Umbilical cord (tissue), 1 donor: ENCODE measurements at regions not wholly inside any gene's neighbourhood (a gene's known extent, or its start where the extent isn't known, plus 50 kb on each side); places are given as distances from the start of the nearest gene placed in this dataset.
A peak's percentile ranks its signal among the peaks of the same experiment; 100 is the strongest.

ENCODE experiments used
- DNase-seq: peaks from one replicate; pipeline ENCODE4 v3.0.0-alpha.2; 2015; ENCODE audit warnings: low spot score

- no peak for DNase-seq
Observed at GRCh38 chr1:209443975-209444651, 139.4 kb upstream of the CAMK1G start.

GRCh38 chr1:209444961-209445360 lies 138.6 kb upstream of the CAMK1G start:
- DNase-seq = no peak

DNA sequence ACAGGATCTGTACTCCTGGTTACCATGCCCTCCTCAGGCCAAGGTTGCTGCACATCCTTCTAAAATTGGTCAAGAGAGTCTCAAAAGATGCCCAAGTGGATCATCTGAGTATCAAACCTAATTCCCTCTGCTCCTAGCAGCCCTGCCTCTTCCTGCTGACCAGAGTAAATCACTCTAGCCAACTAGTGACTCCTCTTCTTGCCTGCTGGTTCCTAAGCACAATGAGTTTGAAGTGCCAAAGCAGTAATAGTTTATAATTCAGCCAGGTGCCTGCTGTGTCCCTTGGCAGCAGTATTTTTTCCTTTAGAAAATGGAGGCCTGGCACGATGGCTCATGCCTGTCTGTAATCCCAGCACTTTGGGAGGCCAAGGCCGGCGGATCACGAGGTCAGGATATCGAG lies 137.9 kb upstream of the CAMK1G start:
- DNase-seq = no peak

- DNase-seq = no peak
Observed at GRCh38 chr1:209446356-209446755, 137.2 kb upstream of the CAMK1G start.

- DNase-seq = no peak
Observed at GRCh38 chr1:209454340-209454994, 129.0 kb upstream of the CAMK1G start.

DNA sequence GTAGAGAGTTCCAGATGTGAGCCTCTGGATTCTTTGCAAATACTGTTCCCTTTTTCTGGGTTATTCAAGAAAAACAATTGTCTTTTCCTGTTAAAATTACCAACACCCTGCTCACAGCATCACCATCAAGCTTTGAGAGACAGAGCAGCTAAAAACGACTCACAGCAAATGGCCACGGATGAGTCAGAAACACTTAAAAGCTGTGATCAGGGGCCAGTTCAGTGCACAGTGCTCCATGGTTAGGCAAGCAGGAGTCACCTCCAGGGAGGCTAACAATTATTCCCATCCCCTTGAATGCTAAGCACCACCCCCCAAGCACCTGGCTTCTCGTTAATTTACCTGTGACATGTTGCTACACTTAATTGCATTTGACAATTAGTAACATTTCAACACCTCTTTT lies 128.4 kb upstream of the CAMK1G start:
- DNase-seq = no peak

- DNase-seq = no peak
Observed at GRCh38 chr1:209455661-209456358, 127.7 kb upstream of the CAMK1G start.

- no peak for DNase-seq
Observed at GRCh38 chr1:209456878-209457277, 126.6 kb upstream of the CAMK1G start.

GRCh38 chr1:209457401-209458125 lies 126.0 kb upstream of the CAMK1G start:
- no peak for DNase-seq

- DNase-seq = no peak
Observed at GRCh38 chr1:209458921-209459320, 124.6 kb upstream of the CAMK1G start.

GRCh38 chr1:209461168-209461567 lies 122.3 kb upstream of the CAMK1G start:
- DNase-seq = no peak

DNA sequence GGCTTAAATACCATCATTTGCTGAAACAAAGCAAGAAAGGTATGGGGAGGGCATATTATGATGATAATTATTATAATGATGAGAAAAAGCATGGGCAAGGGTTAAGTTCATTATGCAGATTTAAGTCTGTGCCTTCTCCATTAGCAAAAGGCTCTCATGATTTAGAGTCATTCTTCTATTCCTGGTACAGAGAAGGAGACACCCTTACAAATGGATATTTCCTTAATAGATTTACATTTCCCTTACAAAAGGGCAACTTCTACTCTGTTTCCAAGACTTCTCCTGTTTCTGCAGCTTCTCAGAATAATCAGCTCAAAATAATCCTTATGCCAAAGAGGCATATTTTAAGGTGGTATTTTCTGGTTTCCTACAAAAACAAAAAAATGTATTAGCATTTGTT lies 121.1 kb upstream of the CAMK1G start:
- no peak for DNase-seq

DNA sequence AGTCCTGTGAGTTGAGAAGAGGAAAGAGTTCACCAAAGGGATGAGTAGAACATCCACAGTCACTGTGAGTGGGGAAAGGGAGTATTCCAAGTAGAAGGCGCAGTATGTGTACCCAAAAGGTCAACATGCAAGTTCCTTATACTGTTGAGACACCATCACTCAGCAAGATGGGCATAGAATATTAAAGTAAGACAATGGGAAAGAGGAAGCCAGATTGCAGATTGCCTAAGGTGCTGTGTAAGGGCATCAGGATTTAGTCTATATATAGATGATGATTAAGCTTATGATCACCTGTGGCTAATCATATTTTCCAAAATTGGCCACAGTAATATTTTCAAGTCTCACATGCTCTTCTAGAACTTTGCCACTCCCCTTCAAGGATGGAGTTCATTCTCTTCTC lies 120.1 kb upstream of the CAMK1G start:
- no peak for DNase-seq

DNA sequence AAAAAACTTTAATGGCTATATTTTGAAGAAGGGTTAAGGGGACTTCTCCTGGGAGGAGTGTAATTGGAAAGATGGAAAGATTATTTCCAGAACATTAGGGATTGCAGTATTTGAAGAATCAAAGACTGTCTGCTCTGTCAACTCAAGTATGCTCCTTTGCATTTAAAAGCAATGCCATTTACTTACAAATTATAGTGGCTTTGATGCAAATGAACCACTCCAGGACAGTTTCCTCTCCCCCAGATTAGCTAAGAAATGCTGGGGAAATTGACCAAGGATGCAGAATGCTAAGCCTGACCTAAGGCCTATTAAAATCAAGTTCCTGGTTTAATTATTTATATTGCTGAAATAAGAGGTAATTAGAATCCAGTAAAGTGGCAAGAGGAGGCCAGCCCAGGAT lies 110.5 kb upstream of the CAMK1G start:
- no peak for DNase-seq

GRCh38 chr1:209480345-209480744 lies 103.2 kb upstream of the CAMK1G start:
- DNase-seq = no peak

DNA sequence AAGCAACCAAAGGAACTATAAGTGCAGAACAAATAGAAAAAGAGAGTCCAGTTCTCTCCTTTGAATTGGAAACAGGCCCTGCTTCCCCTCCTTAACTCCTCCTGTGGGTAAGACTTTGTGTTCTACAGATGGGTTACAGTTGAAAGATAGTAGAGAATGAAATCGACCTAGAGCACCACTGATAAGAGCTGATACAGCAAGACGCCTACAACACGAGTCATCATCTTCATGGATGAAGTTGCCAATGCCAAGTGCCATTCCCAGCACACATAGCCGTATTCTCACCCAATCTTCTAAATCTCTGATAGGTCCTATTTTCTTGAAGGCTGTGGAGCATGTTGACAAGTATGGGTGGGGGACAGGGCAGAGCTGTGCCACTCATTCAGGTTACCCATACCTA lies 99.8 kb upstream of the CAMK1G start:
- no peak for DNase-seq

DNA sequence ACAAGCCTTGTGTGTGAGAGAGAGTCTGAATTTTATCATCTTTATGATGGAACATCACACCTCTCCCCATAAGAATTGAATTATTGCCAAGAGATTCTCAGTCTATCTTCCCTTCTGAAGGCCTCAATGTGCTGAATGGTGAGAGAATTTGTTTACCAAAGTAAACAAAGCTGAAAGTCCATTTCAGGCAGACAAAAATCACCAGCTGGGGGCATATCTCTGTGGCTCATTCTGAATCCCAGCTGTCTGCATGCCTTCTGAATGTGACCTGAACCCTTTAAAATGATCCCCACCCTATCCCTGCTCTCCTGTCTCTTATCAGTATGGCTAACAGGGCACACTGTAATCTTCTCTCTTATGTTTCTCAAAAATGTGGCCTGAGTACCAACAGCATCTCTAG lies 99.1 kb upstream of the CAMK1G start:
- peak; percentile 15 for DNase-seq

- DNase-seq = peak; percentile 92
Observed at GRCh38 chr1:209485167-209485566, 98.3 kb upstream of the CAMK1G start.

DNA sequence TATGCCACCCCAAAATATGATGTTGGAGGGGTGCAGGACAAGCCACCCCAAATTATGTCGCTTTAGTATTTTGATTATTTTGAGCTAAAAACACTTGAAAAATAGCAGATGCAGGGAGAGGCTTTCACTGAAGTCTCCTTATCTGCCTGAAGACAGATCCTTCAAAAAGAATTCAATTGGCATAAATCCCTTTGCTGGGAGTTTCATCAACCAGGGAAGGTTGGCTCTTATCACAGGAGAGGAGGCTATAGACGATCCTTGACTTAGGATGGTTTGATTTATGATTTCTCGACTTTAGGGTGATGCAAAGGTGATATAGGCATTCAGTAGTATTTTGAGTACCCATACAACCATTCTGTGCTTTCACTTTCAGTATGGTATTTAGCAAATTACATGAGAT lies 97.8 kb upstream of the CAMK1G start:
- peak; percentile 80 for DNase-seq

DNA sequence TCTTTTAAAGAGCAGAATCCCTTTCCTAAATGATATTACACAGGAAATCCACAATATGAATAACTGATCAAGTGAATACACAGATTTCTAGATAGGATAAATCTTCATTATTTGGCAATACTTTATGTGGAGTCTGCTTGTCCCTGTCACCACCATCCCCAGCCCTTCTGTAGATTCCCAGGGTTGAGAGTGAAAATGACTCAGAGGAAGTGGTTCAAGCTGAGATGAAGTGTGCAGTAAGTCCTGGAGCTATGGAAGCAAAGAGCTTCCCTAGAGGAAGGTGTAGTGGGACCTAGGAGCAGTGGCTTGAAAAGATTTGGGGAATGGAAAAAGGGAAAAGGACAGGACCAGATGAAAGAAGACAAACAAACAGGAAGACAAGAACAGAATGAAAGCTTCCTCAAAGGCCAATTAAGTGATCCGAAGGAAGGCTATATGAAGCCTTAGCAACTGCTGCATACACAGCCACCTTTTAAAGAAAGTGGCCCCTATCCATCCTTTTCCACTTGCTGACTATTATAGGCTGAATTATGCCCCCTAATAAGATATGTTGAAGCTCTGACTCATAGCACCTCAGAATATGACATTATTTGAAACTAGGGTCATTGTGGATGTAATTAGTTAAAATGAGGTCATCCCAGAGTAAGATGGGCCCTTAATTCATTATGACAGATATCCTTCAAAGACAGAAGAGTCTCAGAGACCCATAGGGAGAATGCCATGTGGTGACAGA lies 96.5 kb upstream of the CAMK1G start:
- no peak for DNase-seq

GRCh38 chr1:209490013-209490412 lies 93.5 kb upstream of the CAMK1G start:
- DNase-seq = peak; percentile 41

- DNase-seq = no peak
Observed at GRCh38 chr1:209491031-209491430, 92.5 kb upstream of the CAMK1G start.
